ENCODE measurements at regions not wholly inside any gene's neighbourhood (a gene's known extent, or its start where the extent isn't known, plus 50 kb on each side); places are given as distances from the start of the nearest gene placed in this dataset.

DNA sequence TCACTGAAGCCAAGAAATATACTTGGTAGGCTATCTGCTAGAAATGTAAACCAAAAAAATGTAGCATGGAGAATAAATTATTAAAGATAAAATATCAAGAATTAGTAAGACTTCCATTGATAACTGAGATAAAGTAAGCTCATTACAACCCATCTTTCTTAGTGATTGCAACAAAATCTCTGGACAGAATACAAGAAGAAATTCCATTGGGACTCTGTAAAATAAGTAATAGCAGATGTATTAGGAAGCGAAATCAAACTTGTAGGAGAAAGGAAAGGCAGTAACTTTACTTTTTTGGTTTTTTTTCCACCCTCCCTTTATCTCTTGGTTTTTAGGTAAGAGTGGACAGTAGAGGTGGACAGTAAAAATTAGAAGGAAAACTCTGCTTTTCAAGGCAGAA lies 605.7 kb downstream of the DACH1 start:
- H3K27me3 Mint-ChIP-seq (ENCODE audit: insufficient read depth): no peaks in the 10 kb centered on the region
- TF ChIP-seq, protein P1, sequence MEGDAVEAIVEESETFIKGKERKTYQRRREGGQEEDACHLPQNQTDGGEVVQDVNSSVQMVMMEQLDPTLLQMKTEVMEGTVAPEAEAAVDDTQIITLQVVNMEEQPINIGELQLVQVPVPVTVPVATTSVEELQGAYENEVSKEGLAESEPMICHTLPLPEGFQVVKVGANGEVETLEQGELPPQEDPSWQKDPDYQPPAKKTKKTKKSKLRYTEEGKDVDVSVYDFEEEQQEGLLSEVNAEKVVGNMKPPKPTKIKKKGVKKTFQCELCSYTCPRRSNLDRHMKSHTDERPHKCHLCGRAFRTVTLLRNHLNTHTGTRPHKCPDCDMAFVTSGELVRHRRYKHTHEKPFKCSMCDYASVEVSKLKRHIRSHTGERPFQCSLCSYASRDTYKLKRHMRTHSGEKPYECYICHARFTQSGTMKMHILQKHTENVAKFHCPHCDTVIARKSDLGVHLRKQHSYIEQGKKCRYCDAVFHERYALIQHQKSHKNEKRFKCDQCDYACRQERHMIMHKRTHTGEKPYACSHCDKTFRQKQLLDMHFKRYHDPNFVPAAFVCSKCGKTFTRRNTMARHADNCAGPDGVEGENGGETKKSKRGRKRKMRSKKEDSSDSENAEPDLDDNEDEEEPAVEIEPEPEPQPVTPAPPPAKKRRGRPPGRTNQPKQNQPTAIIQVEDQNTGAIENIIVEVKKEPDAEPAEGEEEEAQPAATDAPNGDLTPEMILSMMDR (conservative IDR thresholded peaks at IDR 0.05): no peak
- WGBS, 2 experiments (ENCODE audit: insufficient coverage in 1 of 2, insufficient read length in 1 of 2): 93% methylated on average over 1 of the region's 1 CpG; no CpG with 5 or more reads in 1 of the 2 experiments

DNA sequence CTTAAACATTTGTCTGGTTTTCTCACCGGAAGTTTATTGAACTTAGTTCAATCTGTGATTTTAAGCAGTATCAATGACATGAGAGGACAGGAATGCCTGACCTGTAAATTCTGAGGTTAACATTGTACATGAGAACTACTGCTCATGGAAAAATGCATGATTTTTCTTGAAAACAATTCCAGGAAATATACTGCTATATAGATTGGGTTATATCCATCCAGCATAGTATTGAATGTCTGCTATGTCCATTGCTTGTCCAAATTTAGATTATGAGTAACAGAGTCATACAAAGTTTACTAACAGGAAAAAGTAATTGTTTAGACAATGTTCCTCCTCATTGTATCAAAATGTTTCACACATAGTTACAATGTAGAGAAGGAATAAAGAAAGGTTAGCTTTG lies 606.8 kb downstream of the DACH1 start:
- H3K9me3 Mint-ChIP-seq: no peaks in the 10 kb centered on the region
- no peaks in the 10 kb centered on the region for H3K4me1 ChIP-seq (ENCODE audit: control insufficient read depth, insufficient read depth, low read length)
- no peak overlapping the region for H3K4me3 Mint-ChIP-seq
- WGBS, 2 experiments (ENCODE audit: insufficient coverage in 1 of 2, insufficient read length in 1 of 2): 81% methylated on average over 1 of the region's 1 CpG; no CpG with 5 or more reads in 1 of the 2 experiments
- H3K4me1 Mint-ChIP-seq: no peaks in the 10 kb centered on the region
- DNase-seq: no peak
- no peak overlapping the region for H3K9ac ChIP-seq (ENCODE audit: extremely low read depth, low read length, poor library complexity, severe bottlenecking)
- no peaks in the 10 kb centered on the region for H3K27me3 Mint-ChIP-seq (ENCODE audit: insufficient read depth)
- TF ChIP-seq, protein P1 (conservative IDR thresholded peaks at IDR 0.05): no peak
- no peaks in the 10 kb centered on the region for H3K36me3 Mint-ChIP-seq (ENCODE audit: low read depth)
- H3K27ac Mint-ChIP-seq: no peak overlapping the region
- no peaks in the 10 kb centered on the region for H3K9me3 ChIP-seq (ENCODE audit: control insufficient read depth, low read length)
- no peaks in the 10 kb centered on the region for H3K36me3 ChIP-seq (ENCODE audit: control insufficient read depth, insufficient read depth, low read length)
- H3K4me3 ChIP-seq (ENCODE audit: low read length): no peak overlapping the region
- H3K27me3 ChIP-seq (ENCODE audit: control insufficient read depth, insufficient read depth, low read length, poor library complexity, severe bottlenecking): no peaks in the 10 kb centered on the region
- no peak overlapping the region for H3K27ac ChIP-seq (ENCODE audit: low read depth, low read length)

More for the DNA sequence above, 605.7 kb downstream of the DACH1 start:
- DNase-seq: no peak
- Histone ChIP-seq H3K4me1 (ENCODE audit: control insufficient read depth, insufficient read depth, low read length) (no peaks in the 10 kb centered on the region), H3K9me3 (ENCODE audit: control insufficient read depth, low read length) (no peaks in the 10 kb centered on the region), H3K36me3 (ENCODE audit: control insufficient read depth, insufficient read depth, low read length) (no peaks in the 10 kb centered on the region), H3K9ac (ENCODE audit: extremely low read depth, low read length, poor library complexity, severe bottlenecking) (no peak overlapping the region), H3K27ac (ENCODE audit: low read depth, low read length) (no peak overlapping the region), H3K27me3 (ENCODE audit: control insufficient read depth, insufficient read depth, low read length, poor library complexity, severe bottlenecking) (no peaks in the 10 kb centered on the region), H3K4me3 (ENCODE audit: low read length) (no peak overlapping the region)
- no peaks in the 10 kb centered on the region for H3K4me1 Mint-ChIP-seq
- no peaks in the 10 kb centered on the region for H3K36me3 Mint-ChIP-seq (ENCODE audit: low read depth)
- no peak overlapping the region for H3K4me3 Mint-ChIP-seq
- no peak overlapping the region for H3K27ac Mint-ChIP-seq
- no peaks in the 10 kb centered on the region for H3K9me3 Mint-ChIP-seq

DNA sequence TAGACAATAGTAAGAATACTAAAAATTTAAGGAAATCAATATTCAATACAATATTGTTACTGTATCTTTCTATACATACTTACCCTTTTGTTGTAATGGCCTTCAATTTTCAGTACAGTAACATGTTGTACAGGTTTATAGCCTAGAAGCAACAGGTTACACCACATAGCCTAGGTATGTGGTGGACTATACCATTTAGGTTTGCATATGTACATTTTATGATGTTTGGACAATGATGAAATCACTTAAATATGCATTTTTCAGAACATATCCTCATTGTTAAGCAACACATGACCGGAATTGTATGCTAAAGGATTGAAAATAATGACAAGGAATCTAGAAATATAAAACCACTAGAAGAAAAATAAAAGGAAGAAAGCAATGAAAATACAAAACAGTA lies 611.4 kb downstream of the DACH1 start:
- H3K4me3 ChIP-seq (ENCODE audit: low read length): no peak overlapping the region
- no peak overlapping the region for H3K9ac ChIP-seq (ENCODE audit: extremely low read depth, low read length, poor library complexity, severe bottlenecking)
- Mint-ChIP-seq H3K4me1 (no peaks in the 10 kb centered on the region), H3K36me3 (ENCODE audit: low read depth) (no peaks in the 10 kb centered on the region), H3K9me3 (no peaks in the 10 kb centered on the region), H3K4me3 (no peak overlapping the region), H3K27me3 (ENCODE audit: insufficient read depth) (no peaks in the 10 kb centered on the region), H3K27ac (no peak overlapping the region)
- H3K9me3 ChIP-seq (ENCODE audit: control insufficient read depth, low read length): no peaks in the 10 kb centered on the region
- H3K36me3 ChIP-seq (ENCODE audit: control insufficient read depth, insufficient read depth, low read length): no peaks in the 10 kb centered on the region
- no peaks in the 10 kb centered on the region for H3K4me1 ChIP-seq (ENCODE audit: control insufficient read depth, insufficient read depth, low read length)
- no peaks in the 10 kb centered on the region for H3K27me3 ChIP-seq (ENCODE audit: control insufficient read depth, insufficient read depth, low read length, poor library complexity, severe bottlenecking)
- no peak overlapping the region for H3K27ac ChIP-seq (ENCODE audit: low read depth, low read length)
- TF ChIP-seq, protein P1 (conservative IDR thresholded peaks at IDR 0.05): no peak
- no peak for DNase-seq
- WGBS, 2 experiments (ENCODE audit: insufficient coverage in 1 of 2, insufficient read length in 1 of 2): no CpG with 5 or more reads among the region's 1 CpG

All from endodermal cell (in vitro differentiated cells).